GM12878 (cell line): ENCODE measurements at regions not wholly inside any gene's neighbourhood (a gene's known extent, or its start where the extent isn't known, plus 50 kb on each side); places are given as distances from the start of the nearest gene placed in this dataset.

Experiments
- ATAC-seq: fragments of 200-7000 bp; cut with Tn5 transposase; 3 replicates; pipeline ENCODE4 v1.9.1; 2020; ENCODE audit warnings: mild to moderate bottlenecking, moderate library complexity
- BruUV-seq: library from RNA; stranded (reverse); fragments of 400-500 nt; replicated peaks from 2 replicates; lab custom pipeline; 2021; lab: Mats Ljungman, UMichigan
- CTCF ChIA-PET: fragments of 300-600 bp; sonication (Branson Sonifier 250); formaldehyde crosslinking; extraction: SDS; loops from one replicate; lab custom pipeline; 2021; ENCODE audit warnings: inconsistent platforms; lab: Yijun Ruan, JAX
- POLR2A ChIA-PET: fragments of 350-600 bp; formaldehyde crosslinking; extraction: SDS; loops from one replicate; lab custom pipeline; 2021; ENCODE audit warnings: inconsistent platforms; lab: Charles Lee
- RAD21 ChIA-PET: fragments of 300-600 bp; sonication (Branson Sonifier 250); formaldehyde crosslinking; loops from one replicate; lab custom pipeline; 2023; ENCODE audit warnings: antibody characterized with exemption; ENCODE audit not compliant: unreplicated experiment; lab: Charles Lee
- SMC1A ChIA-PET: fragments of 300-600 bp; sonication (Branson Sonifier 250); formaldehyde crosslinking; loops from one replicate; lab custom pipeline; 2023; ENCODE audit not compliant: unreplicated experiment, uncharacterized antibody; lab: Charles Lee
- DNase-seq: peaks from one replicate; pipeline ENCODE4 v3.0.0-alpha.2; 2011; ENCODE audit warnings: low read depth, low spot score
- FAIRE-seq: peaks from 3 replicates; lab custom pipeline; 2011; peaks lifted over from hg19 to GRCh38; lab: Jason Lieb, UNC
- H2AFZ ChIP-seq: 2 replicates; pipeline ENCODE4 v1.6.0; 2011; ENCODE audit warnings: low read depth, low read length, control low read depth; ENCODE audit not compliant: control insufficient read depth
- H3K27ac ChIP-seq: 2 replicates; pipeline ENCODE4 v1.5.1; 2011; ENCODE audit warnings: control low read depth; ENCODE audit not compliant: control insufficient read depth, insufficient read depth
- H3K27me3 ChIP-seq, 2 experiments: replicated peaks in 1 of 2; 2 replicates each; pipeline versions ENCODE4 v1.6.0 to v1.6.1; 2011; ENCODE audit warnings: low read length in 1 of 2; ENCODE audit not compliant: control insufficient read depth in 2 of 2, insufficient read depth in 2 of 2
- H3K36me3 ChIP-seq, 2 experiments: 2 replicates each; pipeline ENCODE4 v1.5.1; 2011; ENCODE audit warnings: low read length in 1 of 2; ENCODE audit not compliant: control insufficient read depth in 2 of 2, insufficient read depth in 2 of 2
- H3K4me1 ChIP-seq: 2 replicates; pipeline ENCODE4 v1.6.1; 2011; ENCODE audit warnings: mild to moderate bottlenecking, low read length, moderate library complexity, mixed read lengths; ENCODE audit not compliant: control insufficient read depth, insufficient read depth
- H3K4me2 ChIP-seq: 2 replicates; pipeline ENCODE4 v1.6.0; 2011; ENCODE audit warnings: control low read depth; ENCODE audit not compliant: control insufficient read depth, insufficient read depth
- H3K4me3 ChIP-seq: fragments of 200-600 bp; sonication (generic); 2 replicates; pipeline ENCODE4 v1.5.1; 2016
- H3K79me2 ChIP-seq: 2 replicates; pipeline ENCODE4 v1.6.0; 2011; ENCODE audit warnings: low read length; ENCODE audit not compliant: control insufficient read depth, insufficient read depth
- H3K9ac ChIP-seq: 2 replicates; pipeline ENCODE4 v1.8.0; 2011; ENCODE audit warnings: low read length, control low read depth, mixed read lengths; ENCODE audit not compliant: control insufficient read depth, insufficient read depth
- H3K9me3 ChIP-seq: replicated peaks from 3 replicates; pipeline ENCODE4 v1.5.1; 2011; ENCODE audit warnings: mild to moderate bottlenecking, low read length; ENCODE audit not compliant: control insufficient read depth, insufficient read depth
- H4K20me1 ChIP-seq: 2 replicates; pipeline ENCODE4 v1.6.0; 2011; ENCODE audit not compliant: control insufficient read depth, insufficient read depth
- ASH2L ChIP-seq: fragments of 300-600, 200-600 bp; sonication (generic); IDR thresholded peaks from 2 replicates; pipeline ENCODE4 v1.6.1; 2017; ENCODE audit warnings: low read depth, mild to moderate bottlenecking, borderline replicate concordance
- CBX5 ChIP-seq: sonication (generic); IDR thresholded peaks from 2 replicates; pipeline ENCODE4 v1.6.1; 2016; ENCODE audit warnings: low read depth, moderate library complexity, mild to moderate bottlenecking, inconsistent platforms
- EP300 ChIP-seq, 2 experiments: fragments of 150-350 bp in 1 of 2; IDR thresholded peaks; 2 replicates each; pipeline ENCODE4 v1.6.1; 2011 to 2012; ENCODE audit warnings: low read depth in 2 of 2, low read length in 2 of 2, borderline replicate concordance in 1 of 2, improper control_type of control experiment in 1 of 2, inconsistent platforms in 1 of 2; ENCODE audit not compliant: control insufficient read depth in 1 of 2
- ESRRA ChIP-seq: IDR thresholded peaks from 2 replicates; pipeline ENCODE4 v1.6.1; 2012; ENCODE audit warnings: mild to moderate bottlenecking, low read length, improper control_type of control experiment
- FOXK2 ChIP-seq: fragments of 450-650 bp; IDR thresholded peaks from 2 replicates; pipeline ENCODE4 v1.6.1; 2017; ENCODE audit warnings: mild to moderate bottlenecking, moderate library complexity
- HDGF ChIP-seq: fragments of 450-650 bp; IDR thresholded peaks from 2 replicates; pipeline ENCODE4 v1.6.1; 2016; ENCODE audit warnings: antibody characterized with exemption
- IKZF1 ChIP-seq: fragments of 450-650 bp; conservative IDR thresholded peaks from 2 replicates; pipeline ENCODE4 v1.6.1; 2017; ENCODE audit warnings: antibody characterized with exemption, mild to moderate bottlenecking
- NFIC ChIP-seq: IDR thresholded peaks from 2 replicates; pipeline ENCODE4 v1.6.1; 2012; ENCODE audit warnings: low read depth, mild to moderate bottlenecking, inconsistent platforms, low read length, moderate library complexity
- POLR2AphosphoS2 ChIP-seq: IDR thresholded peaks from 2 replicates; pipeline ENCODE4 v1.6.1; 2011; ENCODE audit warnings: low read depth, mild to moderate bottlenecking, low read length, improper control_type of control experiment, moderate library complexity
- RB1 ChIP-seq: fragments of 450-650 bp; formaldehyde crosslinking; IDR thresholded peaks from 2 replicates; pipeline ENCODE4 v1.6.1; 2017; ENCODE audit warnings: mild to moderate bottlenecking, borderline replicate concordance
- REST ChIP-seq: IDR thresholded peaks from 2 replicates; pipeline ENCODE4 v1.6.1; 2012; ENCODE audit warnings: mild to moderate bottlenecking, low read depth, low read length
- SMAD5 ChIP-seq: IDR thresholded peaks from 2 replicates; pipeline ENCODE4 v1.6.1; 2016; ENCODE audit warnings: antibody characterized with exemption, low read depth
- SUZ12 ChIP-seq: fragments of 200-600 bp; sonication (generic); IDR thresholded peaks from one replicate; pipeline ENCODE4 v1.6.1; 2018; ENCODE audit warnings: antibody characterized with exemption, mild to moderate bottlenecking; ENCODE audit not compliant: unreplicated experiment
- USF2 ChIP-seq: IDR thresholded peaks from 2 replicates; pipeline ENCODE4 v1.6.1; 2011; ENCODE audit warnings: low read depth, low read length, improper control_type of control experiment, borderline replicate concordance
- WRNIP1 ChIP-seq: IDR thresholded peaks from 2 replicates; pipeline ENCODE4 v1.6.1; 2011; ENCODE audit warnings: low read depth, low read length, improper control_type of control experiment, borderline replicate concordance
- ZNF384 ChIP-seq: IDR thresholded peaks from 2 replicates; pipeline ENCODE4 v1.6.1; 2012; ENCODE audit warnings: low read depth, mild to moderate bottlenecking, low read length, improper control_type of control experiment, borderline replicate concordance
- WGBS: methylation state at CpG from one replicate; pipeline ENCODE4 v1.1.6; 2016; ENCODE audit warnings: low lambda C conversion rate; ENCODE audit not compliant: insufficient replicate concordance, insufficient coverage; ENCODE audit errors: missing lambda C conversion rate; 5-methylcytosine and 5-hydroxymethylcytosine counted together
- in situ Hi-C: fragments of 300-500 bp; cut with MboI; formaldehyde crosslinking; loops from 9 replicates; pipeline ENCODE4 v1.14.3; 2018; ENCODE audit warnings: mixed read lengths
- intact Hi-C: fragments of 100-400 bp; cut with micrococcal nuclease; formaldehyde crosslinking; loops from one replicate; pipeline ENCODE4 v1.14.2; 2022; ENCODE audit not compliant: unreplicated experiment

GRCh38 chr2:16520891-16521290, 144.7 kb downstream of the CYRIA start (continued):
- TF ChIP-seq REST (no peak), WRNIP1 (no peak), ESRRA (no peak), HDGF (no peak), NFIC (no peak), USF2 (no peak)

- no peak for FAIRE-seq
- TF ChIP-seq EP300 (IDR thresholded peaks at IDR 0.05; ENCODE audit: borderline replicate concordance in 1 of 2, control insufficient read depth in 1 of 2, low read depth in 2 of 2, low read length in 2 of 2) (no peak), IKZF1 (no peak), CBX5 (no peak), FOXK2 (no peak), RB1 (no peak), ASH2L (no peak), ZNF384 (no peak), SMAD5 (no peak), POLR2AphosphoS2 (no peak), SUZ12 (no peak)
Observed at GRCh38 chr2:16515696-16516095, 149.9 kb downstream of the CYRIA start.

More at GRCh38 chr2:16515696-16516095, 149.9 kb downstream of the CYRIA start:
- ATAC-seq (no peak), DNase-seq (no peak)
- H3K36me3 ChIP-seq = no peaks in the 10 kb centered on the region
- no peak overlapping the region for H3K4me2 ChIP-seq
- H4K20me1 ChIP-seq = no peaks in the 10 kb centered on the region; the same call in 1 of the 2 replicates
- no peak overlapping the region for H3K9ac ChIP-seq
- SMC1A ChIA-PET = interaction anchor here (0.8 to 1.0 kb wide), 2 partner anchors 10 to 11 kb away, joined by 3 read pairs; no protein-coding TSS in a partner anchor
- H3K27ac ChIP-seq = no peak overlapping the region
- WGBS = 0% methylated on average over 4 of the region's 4 CpGs
- POLR2A ChIA-PET = no interaction called here
- H3K9me3 ChIP-seq = no peaks in the 10 kb centered on the region
- CTCF ChIA-PET = interaction anchor here (1.5 kb wide), 1 partner anchor 10 kb away, joined by 9 read pairs; no protein-coding TSS in a partner anchor
- H2AFZ ChIP-seq = no peak overlapping the region
- H3K4me3 ChIP-seq = no peak overlapping the region
- intact Hi-C loops = no loop called here
- RAD21 ChIA-PET = no interaction called here
- no TSS peak for BruUV-seq
- H3K4me1 ChIP-seq = no peaks in the 10 kb centered on the region
- in situ Hi-C loops = no loop called here
- H3K79me2 ChIP-seq = no peaks in the 10 kb centered on the region
- no peaks in the 10 kb centered on the region for H3K27me3 ChIP-seq
